HG02642 (cell line): ENCODE measurements at regions not wholly inside any gene's neighbourhood (a gene's known extent, or its start where the extent isn't known, plus 50 kb on each side); places are given as distances from the start of the nearest gene placed in this dataset.
A peak's percentile ranks its signal among the peaks of the same experiment; 100 is the strongest.
"Not testable (repeated sequence)": the region's sequence is repeated elsewhere in the genome, so short reads cannot be mapped to it uniquely, and the experiment has no call there.

Source experiments
- ATAC-seq: cut with Tn5 transposase; IDR thresholded peaks from one replicate; pipeline ENCODE4 v1.9.1; 2021; ENCODE audit warnings: mild to moderate bottlenecking; ENCODE audit not compliant: unreplicated experiment, poor library complexity

GRCh38 chrX:97847885-97848679 is 964.4 kb downstream of the RPA4 start:
- ATAC-seq: no peak

- ATAC-seq: no peak
These were observed 966.2 kb downstream of the RPA4 start for GRCh38 chrX:97849951-97850350.

DNA sequence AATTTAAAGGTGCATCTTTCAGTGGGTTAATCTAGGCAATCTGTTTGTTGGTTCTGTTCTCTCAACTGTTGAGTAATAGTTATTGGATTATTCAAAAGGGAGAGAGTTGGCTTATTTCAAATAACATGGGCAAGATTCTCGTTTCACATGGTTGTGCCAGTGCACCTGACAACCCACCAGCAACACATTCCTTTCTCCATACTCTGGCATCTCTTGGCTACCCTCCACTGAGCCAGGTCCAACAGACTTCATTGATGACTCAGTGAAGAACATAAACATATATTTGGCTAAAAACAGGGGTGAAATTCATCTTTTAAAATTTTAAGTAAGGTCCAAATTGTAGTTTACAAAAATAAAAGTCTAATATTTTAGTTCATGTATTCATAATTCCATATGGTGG is 967.2 kb downstream of the RPA4 start:
- ATAC-seq: no peak

- no peak for ATAC-seq
These were observed 970.4 kb downstream of the RPA4 start for GRCh38 chrX:97854086-97854485.

GRCh38 chrX:97858592-97858991 is 974.9 kb downstream of the RPA4 start:
- no peak for ATAC-seq

DNA sequence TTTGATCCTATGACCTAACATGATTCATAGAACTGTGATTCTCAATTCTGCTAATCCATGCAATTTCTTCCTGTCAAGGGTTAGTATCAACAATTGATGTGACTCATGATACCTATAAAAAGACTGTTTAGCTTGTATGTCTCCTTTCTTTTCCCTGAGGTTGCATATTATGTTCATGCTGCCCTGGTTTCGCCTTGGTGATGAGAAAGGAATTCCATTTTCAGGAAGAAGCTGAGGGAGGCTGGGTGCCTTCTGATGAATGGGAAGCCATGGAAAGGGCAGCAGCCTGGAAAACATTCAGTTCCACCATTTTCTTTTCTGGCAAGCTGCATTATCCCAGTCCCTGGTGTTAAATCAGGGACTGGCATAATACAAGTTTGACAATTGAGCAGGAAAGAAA is 976.5 kb downstream of the RPA4 start:
- ATAC-seq: no peak

GRCh38 chrX:97863261-97863660 is 979.6 kb downstream of the RPA4 start:
- ATAC-seq: no peak

DNA sequence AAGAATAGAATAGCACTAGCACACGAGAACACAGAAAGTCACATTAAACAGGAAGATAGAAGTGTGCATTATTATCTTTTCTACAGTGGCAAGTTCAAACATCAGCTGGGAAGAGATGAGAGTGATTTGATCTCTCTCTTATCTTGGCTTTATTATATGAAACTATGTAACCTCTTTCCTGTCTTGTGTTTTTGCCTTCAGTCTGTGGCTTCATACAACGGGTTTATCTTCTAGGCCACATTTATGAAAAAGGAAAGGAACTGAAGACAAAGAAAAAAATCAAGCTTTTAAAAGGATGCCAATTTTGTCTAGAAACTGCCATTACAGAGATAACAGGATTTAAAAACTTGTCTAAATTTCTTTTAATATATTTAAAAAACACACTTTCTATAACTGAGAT is 983.6 kb downstream of the RPA4 start:
- ATAC-seq: no peak

DNA sequence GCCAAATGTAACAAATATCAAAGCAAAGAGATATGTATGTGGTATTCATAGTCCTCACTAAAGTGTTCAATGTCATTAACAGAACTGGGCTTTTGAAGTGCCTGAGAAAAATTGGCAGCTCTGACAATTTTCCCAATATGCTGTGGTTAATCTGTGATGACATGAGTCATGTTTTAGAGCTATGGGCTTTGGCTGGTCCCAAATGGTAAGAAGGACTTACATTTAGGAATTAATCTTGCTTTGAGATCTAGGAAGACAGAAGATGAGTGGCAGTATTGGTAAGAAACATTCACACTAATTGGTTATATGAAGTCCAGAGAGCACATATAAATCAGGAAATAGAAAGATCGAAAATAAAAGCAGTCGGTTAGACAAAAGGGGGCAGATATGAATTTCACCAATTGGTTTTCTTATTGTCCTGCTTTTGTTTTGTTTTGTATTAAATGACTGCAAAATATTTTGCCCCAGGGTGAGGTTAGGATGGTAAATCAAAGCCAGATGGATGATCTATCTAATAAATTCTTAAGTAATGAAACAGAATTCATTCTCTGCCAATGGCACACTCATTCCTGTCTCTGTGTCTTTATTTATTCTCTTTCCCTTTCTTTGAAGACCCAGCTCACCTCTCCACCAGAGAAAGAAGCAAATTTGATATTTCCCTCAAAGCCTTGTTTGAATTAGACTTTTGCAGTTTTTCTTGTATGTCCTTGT is 993.1 kb downstream of the RPA4 start:
- no peak for ATAC-seq

DNA sequence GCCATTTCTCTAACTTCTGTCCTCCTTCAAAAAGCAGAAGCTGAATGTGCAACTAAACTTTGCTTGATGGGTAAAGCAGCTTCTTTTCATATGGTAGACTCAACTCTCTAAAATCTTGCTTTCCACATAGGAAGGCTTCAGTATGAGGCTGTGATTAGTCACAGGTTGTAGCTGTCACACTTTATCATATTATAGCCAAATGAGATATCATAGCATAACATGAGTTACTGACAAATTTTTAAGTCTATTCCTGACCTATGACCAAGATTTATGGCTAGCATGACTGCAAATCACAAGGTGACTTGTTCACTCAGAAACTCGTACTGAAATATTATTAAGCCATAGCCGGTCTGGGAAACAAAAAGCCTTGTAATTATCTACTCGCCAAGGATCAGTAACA is 998.6 kb downstream of the RPA4 start:
- no peak for ATAC-seq

DNA sequence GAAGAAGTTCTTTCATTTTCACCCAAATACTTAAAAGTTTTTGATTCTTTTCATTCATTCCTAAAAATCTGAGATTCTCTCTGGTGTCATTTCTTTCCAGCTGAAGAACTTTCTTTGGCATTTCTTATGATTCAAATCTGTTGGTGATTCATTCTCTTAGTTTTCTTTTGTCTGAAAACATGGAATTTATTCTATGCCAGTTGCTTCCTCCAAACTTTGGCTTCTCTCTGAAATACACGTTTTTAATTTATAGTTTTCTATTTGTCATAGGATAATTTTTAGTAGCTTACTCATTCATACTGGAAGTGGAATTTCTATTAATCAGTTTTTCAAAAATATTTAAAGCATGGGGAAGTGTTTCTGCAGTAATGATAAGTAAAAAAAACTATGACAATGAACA is 1012.0 kb downstream of the RPA4 start:
- ATAC-seq: no peak

DNA sequence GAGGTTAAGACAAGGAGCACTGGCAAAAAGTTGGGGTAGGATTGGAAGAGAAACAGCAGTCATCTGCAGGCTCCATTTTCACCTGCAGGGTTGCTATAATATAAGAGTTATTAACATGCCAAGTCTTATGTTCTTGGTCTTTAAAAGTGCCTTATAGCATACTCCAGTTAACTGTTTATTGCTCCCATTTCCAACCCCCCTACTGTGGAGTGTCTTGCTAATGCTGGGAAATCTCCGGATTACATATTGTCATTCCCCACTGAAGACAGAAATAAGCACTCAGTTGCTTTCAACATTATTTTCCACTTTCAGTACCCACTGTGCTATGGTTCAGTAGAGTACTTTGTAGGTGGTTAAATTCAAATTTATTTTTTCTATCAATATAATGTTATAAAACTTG is 1014.3 kb downstream of the RPA4 start:
- no peak for ATAC-seq

- ATAC-seq: no peak
These were observed 1015.1 kb downstream of the RPA4 start for GRCh38 chrX:97898798-97899197.

GRCh38 chrX:97907791-97908190 is 1024.1 kb downstream of the RPA4 start:
- ATAC-seq: no peak

GRCh38 chrX:97909245-97909644 is 1025.5 kb downstream of the RPA4 start:
- ATAC-seq: peak; percentile 82

DNA sequence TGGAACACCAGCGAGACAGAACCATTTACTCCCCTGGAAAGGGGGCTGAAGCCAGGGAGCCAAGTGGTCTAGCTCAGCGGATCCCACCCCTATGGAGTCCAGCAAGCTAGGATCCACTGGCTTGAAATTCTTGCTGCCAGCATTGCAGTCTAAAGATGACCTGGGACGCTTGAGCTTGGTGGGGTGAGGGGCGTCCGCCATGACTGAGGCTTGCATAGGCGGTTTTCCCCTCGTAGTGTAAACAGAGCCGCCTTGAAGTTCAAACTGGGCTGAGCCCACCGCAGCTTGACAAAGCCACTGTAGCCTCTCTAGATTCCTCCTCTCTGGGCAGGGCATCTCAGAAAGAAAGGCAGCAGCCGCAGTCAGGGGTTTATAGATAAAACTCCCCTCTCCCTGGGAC is 1031.7 kb downstream of the RPA4 start:
- ATAC-seq: not testable (repeated sequence)

- ATAC-seq: not testable (repeated sequence)
These were observed 1037.5 kb downstream of the RPA4 start for GRCh38 chrX:97921223-97921622.

GRCh38 chrX:97931586-97931985 is 1047.9 kb downstream of the RPA4 start:
- ATAC-seq: no peak

- no peak for ATAC-seq
These were observed 1052.6 kb downstream of the RPA4 start for GRCh38 chrX:97936296-97936695.

DNA sequence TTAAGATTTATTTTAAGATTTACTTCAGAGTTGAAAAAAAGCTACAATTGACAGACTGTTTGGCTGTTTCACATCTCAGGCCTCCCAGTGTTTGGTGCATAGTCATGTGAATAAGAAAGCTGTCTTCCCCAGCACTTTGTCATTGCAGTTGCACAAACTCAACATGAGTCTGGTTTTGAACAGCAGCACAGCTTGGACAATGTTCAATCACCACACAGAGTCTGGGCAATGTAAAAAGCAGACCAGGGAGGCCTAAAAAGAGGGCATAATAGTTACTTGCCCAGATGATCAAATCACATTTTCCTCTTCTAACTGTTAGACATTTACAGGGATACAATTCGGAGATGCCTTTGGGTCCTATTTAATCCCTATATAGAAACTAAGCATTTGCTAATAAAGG is 1055.0 kb downstream of the RPA4 start:
- ATAC-seq: no peak

DNA sequence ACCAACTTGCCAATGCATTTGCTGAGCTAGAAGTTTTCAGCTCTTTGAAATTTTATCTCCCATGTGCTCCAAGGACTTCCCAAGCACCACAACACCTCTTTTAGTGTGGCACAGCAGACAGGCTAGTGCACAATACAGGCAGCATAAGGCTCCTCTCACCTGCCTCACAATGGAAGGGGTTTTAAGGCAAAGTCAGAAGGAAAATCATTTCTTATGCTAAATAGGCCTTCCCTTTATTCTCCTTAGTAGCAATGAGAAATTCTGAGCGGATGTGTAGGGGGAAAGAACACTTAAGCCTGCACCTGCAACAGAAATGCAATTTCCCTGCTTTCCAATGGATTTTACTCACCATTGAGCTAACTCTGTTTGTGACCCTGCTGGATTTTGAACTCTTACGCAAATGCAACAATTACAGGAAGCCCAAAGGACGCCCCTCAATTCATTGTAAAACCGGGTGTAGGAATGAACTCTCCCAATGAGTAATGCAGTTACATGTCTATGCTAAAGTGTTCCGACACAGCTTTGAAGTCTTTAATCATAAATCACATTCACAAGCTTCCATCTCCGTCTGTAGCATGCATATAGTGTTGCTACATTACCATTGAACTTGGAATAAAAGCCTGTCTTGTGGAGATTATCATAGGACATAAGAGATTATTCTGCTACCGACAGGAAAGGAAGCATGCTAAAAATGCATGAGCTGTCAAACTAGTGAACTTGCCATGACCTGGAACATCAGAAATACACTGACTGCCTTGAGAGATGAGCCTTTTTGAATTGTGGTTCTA is 1084.9 kb downstream of the RPA4 start:
- no peak for ATAC-seq
